HG02943 (cell line): ENCODE measurements at regions not wholly inside any gene's neighbourhood (a gene's known extent, or its start where the extent isn't known, plus 50 kb on each side); places are given as distances from the start of the nearest gene placed in this dataset.
"Not testable (repeated sequence)": the region's sequence is repeated elsewhere in the genome, so short reads cannot be mapped to it uniquely, and the experiment has no call there.

Source experiments
- ATAC-seq: cut with Tn5 transposase; IDR thresholded peaks from one replicate; pipeline ENCODE4 v1.9.1; 2021; ENCODE audit warnings: mild to moderate bottlenecking, low read depth, moderate library complexity; ENCODE audit not compliant: unreplicated experiment

DNA sequence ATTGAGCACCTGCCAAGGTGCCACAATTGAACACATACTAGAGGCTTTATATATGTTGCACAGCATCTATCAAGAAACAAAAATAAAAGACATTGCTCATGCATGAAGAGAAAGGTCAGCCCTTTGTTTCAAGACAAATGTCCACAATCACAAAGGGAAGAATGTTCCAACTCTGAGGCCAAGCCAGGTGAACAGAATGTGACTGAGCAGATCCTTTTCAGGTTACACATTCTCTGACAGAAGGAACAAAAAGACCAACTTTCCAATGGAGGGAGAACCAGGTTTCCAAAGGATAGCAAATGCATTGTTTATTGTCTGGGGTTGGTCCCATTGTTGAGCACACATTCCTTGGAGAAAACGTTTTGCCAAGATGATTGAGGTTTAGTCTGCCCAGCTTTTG lies 50.2 kb upstream of the FAM174B start:
- no peak for ATAC-seq

DNA sequence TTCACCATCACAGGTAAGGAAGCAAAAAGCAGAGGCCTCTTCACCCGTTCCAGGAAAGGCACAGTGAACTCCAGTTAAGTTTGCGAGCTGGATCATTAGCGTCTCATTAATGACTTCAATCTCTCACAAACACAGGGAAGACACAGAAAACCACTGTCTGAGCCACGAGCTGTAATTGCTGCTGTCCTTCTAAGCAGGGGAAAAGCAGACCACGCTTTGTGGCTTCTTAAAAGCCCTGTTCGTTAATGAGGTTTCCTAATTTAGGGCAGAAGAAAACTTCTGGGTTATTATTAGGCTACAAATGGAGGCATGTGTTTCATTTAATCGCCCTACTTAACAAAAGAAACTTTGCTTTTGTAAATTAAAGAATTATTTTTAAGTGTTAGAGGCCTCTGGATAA lies 50.6 kb upstream of the FAM174B start:
- no peak for ATAC-seq

- no peak for ATAC-seq
Measured at GRCh38 chr15:92707880-92708551, 52.4 kb upstream of the FAM174B start.

GRCh38 chr15:92708635-92709034 lies 53.1 kb upstream of the FAM174B start:
- ATAC-seq = no peak

GRCh38 chr15:92709110-92709790 lies 53.7 kb upstream of the FAM174B start:
- ATAC-seq = no peak

DNA sequence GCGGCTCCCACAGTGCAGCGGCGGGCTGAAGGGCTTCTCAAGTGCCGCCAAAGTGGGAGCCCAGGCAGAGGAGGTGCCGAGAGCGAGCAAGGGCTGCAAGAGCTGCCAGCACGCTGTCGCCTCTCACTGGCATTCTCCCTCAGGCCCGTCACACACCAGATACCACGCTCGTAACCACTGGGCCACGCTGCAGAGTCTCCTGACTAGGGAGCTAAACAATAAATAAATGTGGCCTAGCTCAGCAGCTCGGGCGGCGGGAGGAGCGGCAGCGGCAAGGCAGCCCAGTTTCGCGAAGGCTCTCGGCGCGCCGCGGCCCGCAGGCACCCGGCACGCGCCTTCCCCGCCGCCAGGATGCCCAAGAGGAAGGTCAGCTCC lies 55.9 kb upstream of the FAM174B start:
- no peak for ATAC-seq

GRCh38 chr15:92714077-92714476 lies 58.5 kb upstream of the FAM174B start:
- peak; percentile 43 for ATAC-seq

- ATAC-seq = peak; percentile 80
Measured at GRCh38 chr15:92714477-92715401, 59.2 kb upstream of the FAM174B start.

GRCh38 chr15:92715758-92716157 lies 60.2 kb upstream of the FAM174B start:
- no peak for ATAC-seq

- ATAC-seq = no peak
Measured at GRCh38 chr15:92719021-92719420, 63.4 kb upstream of the FAM174B start.

DNA sequence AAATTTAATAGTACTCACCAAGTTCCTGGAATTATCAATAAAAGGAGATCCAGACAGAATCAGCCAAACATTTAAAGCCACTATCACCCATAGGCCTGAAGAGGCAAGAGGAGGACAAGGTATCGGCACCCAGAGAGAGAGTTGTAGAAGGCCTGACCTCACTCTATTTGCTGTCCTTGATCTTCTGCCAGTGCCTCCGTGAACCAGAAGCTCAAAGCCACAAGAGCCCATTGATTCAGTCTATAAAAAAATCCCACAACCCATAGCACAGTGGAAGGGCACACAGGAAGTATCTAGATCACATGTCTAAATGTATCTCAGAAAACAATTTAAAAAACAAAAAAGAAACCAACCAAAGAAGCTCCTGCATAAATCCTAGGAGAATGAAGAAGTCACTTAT lies 68.6 kb upstream of the FAM174B start:
- no peak for ATAC-seq

GRCh38 chr15:92725171-92725570 lies 69.6 kb upstream of the FAM174B start:
- ATAC-seq = no peak

DNA sequence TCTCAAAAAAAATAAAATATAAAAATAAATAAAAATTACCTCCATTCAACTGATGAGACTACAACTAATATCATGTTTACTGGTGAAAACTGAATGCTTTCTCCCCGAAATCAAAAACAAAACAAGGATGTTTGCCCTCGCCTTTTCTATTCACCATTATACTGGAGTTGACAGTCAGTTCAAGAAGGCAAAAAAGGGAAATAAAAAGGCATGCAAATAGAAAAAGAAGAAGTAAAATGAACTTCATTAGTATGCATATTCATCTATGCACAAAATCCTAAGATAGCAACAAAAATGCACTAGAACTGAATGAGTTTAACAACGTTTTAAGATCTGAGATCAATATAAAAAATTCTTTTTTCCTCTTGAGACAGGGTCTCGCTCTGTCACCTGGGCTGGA lies 72.7 kb upstream of the FAM174B start:
- ATAC-seq = no peak

- no peak for ATAC-seq
Measured at GRCh38 chr15:92733090-92733933, 77.7 kb upstream of the FAM174B start.

DNA sequence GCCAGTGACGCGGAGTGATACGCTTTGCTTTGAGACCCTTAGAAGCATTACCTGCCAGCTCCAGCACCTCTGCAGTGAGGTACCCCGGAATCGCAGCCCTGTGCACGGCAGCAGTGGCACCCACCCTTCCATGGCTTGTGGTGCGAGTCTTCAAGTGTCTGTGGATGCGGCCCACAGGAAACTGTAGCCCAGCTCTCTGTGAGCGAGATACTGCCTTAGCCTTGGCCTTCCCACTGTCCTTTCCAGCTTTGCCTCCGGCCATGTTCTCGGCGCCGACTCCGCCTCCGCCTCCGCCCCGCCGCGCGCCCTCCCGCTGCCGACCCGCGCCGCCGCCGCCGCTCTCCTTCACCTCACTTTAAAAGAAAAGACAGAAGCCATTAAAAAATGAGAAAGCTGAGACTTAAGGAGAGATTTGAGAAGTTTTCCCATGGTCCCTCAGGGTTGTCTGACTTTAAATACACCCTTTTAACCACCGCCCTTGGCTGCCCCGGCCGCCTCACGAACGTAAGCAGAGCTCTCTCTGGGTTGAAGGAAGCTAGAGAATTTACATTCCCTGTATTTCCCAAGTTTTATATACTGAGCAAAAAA lies 78.5 kb upstream of the FAM174B start:
- ATAC-seq = no peak

DNA sequence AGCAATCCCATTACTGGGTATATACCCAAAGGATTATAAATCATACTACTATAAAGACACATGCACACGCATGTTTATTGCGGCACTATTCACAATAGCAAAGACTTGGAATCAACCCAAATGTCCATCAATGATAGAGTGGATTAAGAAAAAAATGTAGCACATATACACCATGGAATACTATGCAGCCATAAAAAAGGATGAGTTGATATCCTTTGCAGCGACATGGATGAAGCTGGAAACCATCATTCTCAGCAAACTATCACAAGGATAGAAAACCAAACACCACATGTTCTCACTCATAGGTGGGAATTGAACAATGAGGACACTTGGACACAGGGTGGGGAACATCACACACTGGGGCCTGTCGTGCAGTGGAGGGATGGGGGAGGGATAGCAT lies 83.7 kb upstream of the FAM174B start:
- not testable (repeated sequence) for ATAC-seq

DNA sequence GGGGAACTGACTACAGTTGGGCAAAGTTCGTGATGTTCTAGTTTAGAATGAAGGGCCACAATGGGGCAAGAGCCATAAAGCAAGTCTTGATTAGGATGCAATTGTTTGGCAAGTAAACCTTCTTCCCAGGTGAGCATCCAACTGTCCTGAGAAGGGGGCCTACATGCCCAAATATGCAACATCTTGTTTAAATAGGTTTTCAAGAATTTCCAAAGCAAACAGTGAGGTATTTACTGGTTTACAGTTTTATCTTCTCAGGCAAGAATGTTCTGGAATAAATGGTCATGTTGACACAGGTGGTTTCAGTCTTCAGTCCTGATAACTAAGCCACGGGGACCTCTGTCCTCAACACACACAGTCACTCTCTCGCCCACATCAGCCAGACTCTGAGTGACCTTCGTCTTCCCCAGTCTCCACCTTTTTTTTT lies 90.3 kb upstream of the FAM174B start:
- no peak for ATAC-seq

GRCh38 chr15:92747047-92747446 lies 91.5 kb upstream of the FAM174B start:
- ATAC-seq = no peak

DNA sequence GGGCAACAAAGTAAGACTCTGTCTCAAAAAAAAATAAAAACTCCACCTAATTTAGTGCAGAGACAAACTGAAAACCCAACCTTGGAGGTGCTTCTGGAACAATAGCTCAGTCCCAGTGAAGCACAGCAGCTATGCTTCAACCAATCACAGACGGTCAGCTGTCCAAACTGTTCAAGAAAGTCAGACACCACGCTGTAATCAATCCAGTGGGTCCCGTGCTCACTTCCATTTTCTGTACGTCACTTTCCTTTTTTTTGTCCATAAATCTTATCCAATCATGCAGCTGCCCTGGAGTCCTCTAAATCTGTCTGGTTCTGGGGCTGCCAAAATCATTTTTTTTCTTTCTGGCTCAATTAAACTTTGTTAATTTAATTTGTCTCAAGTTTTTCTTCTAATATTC lies 93.6 kb upstream of the FAM174B start:
- ATAC-seq = no peak

- no peak for ATAC-seq
Measured at GRCh38 chr15:92749946-92750345, 94.4 kb upstream of the FAM174B start.
